ENCODE measurements at regions not wholly inside any gene's neighbourhood (a gene's known extent, or its start where the extent isn't known, plus 50 kb on each side); places are given as distances from the start of the nearest gene placed in this dataset.

DNA sequence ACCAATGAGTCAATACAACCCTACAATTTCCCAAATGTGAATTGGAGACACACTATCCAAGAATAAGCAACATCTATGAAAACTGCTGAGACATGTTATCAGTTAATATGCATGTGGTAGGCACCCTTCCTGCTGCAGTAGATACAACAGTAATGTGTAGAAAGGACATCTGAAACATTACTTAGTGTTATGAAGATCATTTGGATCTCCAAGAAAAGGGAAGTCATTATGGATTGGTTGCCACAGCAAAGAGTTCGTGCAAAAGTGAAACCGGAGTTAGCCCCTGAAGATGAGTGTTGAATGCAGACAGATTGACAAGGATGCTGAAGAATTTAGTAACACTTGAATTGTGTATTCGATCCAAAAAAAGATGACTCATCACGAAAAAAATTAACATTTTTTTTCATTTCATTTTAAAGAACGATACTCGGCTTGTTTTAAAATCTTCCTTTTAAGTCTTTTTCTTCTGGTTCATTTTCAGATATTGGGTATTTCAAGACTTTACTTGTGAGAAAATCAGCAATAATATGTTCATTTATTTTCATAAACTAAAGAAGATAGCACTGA, 322.4 kb upstream of the KLF6 start:
- TF ChIP-seq CTCF (IDR thresholded peaks at IDR 0.05; ENCODE audit: poor library complexity) (no peak), EZH2 (IDR thresholded peaks at IDR 0.05; ENCODE audit: borderline replicate concordance) (no peak), EZH2phosphoT487 (IDR thresholded peaks at IDR 0.05; ENCODE audit: low read depth, severe bottlenecking, unreplicated experiment) (no peak)
